ENCODE measurements at regions not wholly inside any gene's neighbourhood (a gene's known extent, or its start where the extent isn't known, plus 50 kb on each side); places are given as distances from the start of the nearest gene placed in this dataset.

- TF ChIP-seq CTCF (IDR thresholded peaks at IDR 0.05), result no peak
Observed at GRCh38 chr1:58031416-58031815, 515.1 kb downstream of the OMA1 start.

GRCh38 chr1:58030456-58030855 is 516.1 kb downstream of the OMA1 start:
- TF ChIP-seq CTCF (IDR thresholded peaks at IDR 0.05), result no peak

GRCh38 chr1:58017641-58018040 is 528.9 kb downstream of the OMA1 start:
- TF ChIP-seq CTCF (IDR thresholded peaks at IDR 0.05), result no peak

- peak; percentile 35; the same call in 1 of the 2 replicates for TF ChIP-seq CTCF (IDR thresholded peaks at IDR 0.05)
Observed at GRCh38 chr1:58013237-58013636, 533.3 kb downstream of the OMA1 start.

GRCh38 chr1:58011978-58012377 is 534.5 kb downstream of the OMA1 start:
- TF ChIP-seq CTCF (IDR thresholded peaks at IDR 0.05), result no peak

GRCh38 chr1:58006421-58007046 is 540.0 kb downstream of the OMA1 start:
- TF ChIP-seq CTCF (IDR thresholded peaks at IDR 0.05), result no peak

GRCh38 chr1:58005212-58005611 is 541.3 kb downstream of the OMA1 start:
- no peak for TF ChIP-seq CTCF (IDR thresholded peaks at IDR 0.05)

- no peak for TF ChIP-seq CTCF (IDR thresholded peaks at IDR 0.05)
Observed at GRCh38 chr1:58003988-58004387, 542.5 kb downstream of the OMA1 start.
